ENCODE measurements at regions not wholly inside any gene's neighbourhood (a gene's known extent, or its start where the extent isn't known, plus 50 kb on each side); places are given as distances from the start of the nearest gene placed in this dataset.
"Not testable (repeated sequence)": the region's sequence is repeated elsewhere in the genome, so short reads cannot be mapped to it uniquely, and the experiment has no call there.

DNA sequence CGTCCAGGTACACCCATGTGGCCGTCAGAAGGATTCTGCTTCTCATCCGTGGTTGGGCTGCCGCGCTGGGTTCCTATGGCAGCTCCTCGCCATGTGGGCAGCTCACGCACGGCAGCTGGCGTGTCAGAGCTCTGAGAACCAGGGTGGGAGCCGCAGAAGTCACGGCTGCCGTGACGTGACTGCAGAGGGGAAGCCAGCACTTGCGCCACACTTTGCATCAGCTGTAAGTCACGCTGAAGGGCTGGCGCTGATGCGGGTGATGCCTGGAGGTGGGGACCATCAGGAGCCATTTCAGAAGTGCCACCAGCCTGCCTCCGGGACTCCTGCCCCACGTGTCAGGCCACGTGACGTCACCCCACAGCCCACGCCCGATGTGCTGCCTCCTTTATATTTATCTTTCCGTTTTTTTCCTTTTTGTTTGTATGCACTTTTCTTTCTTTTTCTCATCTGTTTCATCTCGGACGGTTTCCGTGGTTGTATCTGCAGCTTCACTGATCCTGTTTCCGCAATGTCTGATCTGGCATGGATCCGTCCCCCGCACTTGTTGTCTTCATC is 133.2 kb downstream of the IGLL1 start:
- Histone ChIP-seq H3K4me2 (ENCODE audit: insufficient read depth, insufficient read length, low read length) (no peak overlapping the region), H3K27ac (ENCODE audit: insufficient read length, low read depth, low read length) (no peak overlapping the region), H3K56ac (ENCODE audit: insufficient read length, low read depth, low read length) (no peak overlapping the region), H2BK5ac (ENCODE audit: insufficient read length, low read length) (no peak overlapping the region), H4K91ac (ENCODE audit: insufficient read length, low read depth, low read length) (no peak overlapping the region), H3K27me3 (ENCODE audit: insufficient read depth, low read length) (no peaks in the 10 kb centered on the region), H3K79me2 (ENCODE audit: insufficient read depth, low read length) (no peaks in the 10 kb centered on the region), H2BK20ac (ENCODE audit: low read depth, low read length, poor library complexity, severe bottlenecking) (no peak overlapping the region), H3T11ph (ENCODE audit: low read length) (no peak overlapping the region), H2AK5ac (ENCODE audit: insufficient read length, low read length) (no peak overlapping the region), H3K4ac (ENCODE audit: low read depth, low read length) (no peak overlapping the region), H2BK12ac (ENCODE audit: insufficient read length, low read depth, low read length) (no peak overlapping the region), H3K79me1 (ENCODE audit: insufficient read depth, low read depth, low read length, poor library complexity, severe bottlenecking) (no peaks in the 10 kb centered on the region), H4K5ac (ENCODE audit: insufficient read length, low read depth, low read length) (no peak overlapping the region), H2BK15ac (ENCODE audit: low read depth, low read length) (no peak overlapping the region), H3K18ac (ENCODE audit: insufficient read length, low read depth, low read length) (no peak overlapping the region), H3K23ac (ENCODE audit: insufficient read length, low read depth, low read length) (no peak overlapping the region), H3K14ac (ENCODE audit: insufficient read depth, low read length) (no peak overlapping the region), H4K20me1 (ENCODE audit: control insufficient read depth, insufficient read depth, insufficient read length) (no peaks in the 10 kb centered on the region), H2AFZ (ENCODE audit: low read length) (no peak overlapping the region), H4K8ac (replicated peaks; ENCODE audit: insufficient read length, low read depth, low read length) (no peak overlapping the region), H3K9ac (ENCODE audit: extremely low read depth, insufficient read length, low read length) (no peak overlapping the region), H2BK120ac (ENCODE audit: low read depth, low read length, poor library complexity, severe bottlenecking) (no peak overlapping the region), H3K9me3 (ENCODE audit: control insufficient read depth, low read depth, low read length) (no peaks in the 10 kb centered on the region), H3K23me2 (ENCODE audit: insufficient read length, low read depth, low read length, poor library complexity, severe bottlenecking) (no peaks in the 10 kb centered on the region), H3K4me1 (ENCODE audit: insufficient read depth, low read length) (no peaks in the 10 kb centered on the region)
- no peak overlapping the region for H3K27ac Mint-ChIP-seq
- H3K4me1 Mint-ChIP-seq, result no peaks in the 10 kb centered on the region
- peaks cover 17 to 19% of the 10 kb centered on the region in 2 experiments for H3K9me3 Mint-ChIP-seq
- WGBS (ENCODE audit: extremely low coverage, insufficient read length, low lambda C conversion rate), result no CpG with 5 or more reads among the region's 30 CpGs
- no peak for DNase-seq
- peaks cover 5 to 10% (median 5%) of the 10 kb centered on the region in 3 experiments for H3K36me3 Mint-ChIP-seq (ENCODE audit: insufficient read depth in 1 of 3, low read depth in 3 of 3)
- TF ChIP-seq, protein P1, sequence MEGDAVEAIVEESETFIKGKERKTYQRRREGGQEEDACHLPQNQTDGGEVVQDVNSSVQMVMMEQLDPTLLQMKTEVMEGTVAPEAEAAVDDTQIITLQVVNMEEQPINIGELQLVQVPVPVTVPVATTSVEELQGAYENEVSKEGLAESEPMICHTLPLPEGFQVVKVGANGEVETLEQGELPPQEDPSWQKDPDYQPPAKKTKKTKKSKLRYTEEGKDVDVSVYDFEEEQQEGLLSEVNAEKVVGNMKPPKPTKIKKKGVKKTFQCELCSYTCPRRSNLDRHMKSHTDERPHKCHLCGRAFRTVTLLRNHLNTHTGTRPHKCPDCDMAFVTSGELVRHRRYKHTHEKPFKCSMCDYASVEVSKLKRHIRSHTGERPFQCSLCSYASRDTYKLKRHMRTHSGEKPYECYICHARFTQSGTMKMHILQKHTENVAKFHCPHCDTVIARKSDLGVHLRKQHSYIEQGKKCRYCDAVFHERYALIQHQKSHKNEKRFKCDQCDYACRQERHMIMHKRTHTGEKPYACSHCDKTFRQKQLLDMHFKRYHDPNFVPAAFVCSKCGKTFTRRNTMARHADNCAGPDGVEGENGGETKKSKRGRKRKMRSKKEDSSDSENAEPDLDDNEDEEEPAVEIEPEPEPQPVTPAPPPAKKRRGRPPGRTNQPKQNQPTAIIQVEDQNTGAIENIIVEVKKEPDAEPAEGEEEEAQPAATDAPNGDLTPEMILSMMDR (conservative IDR thresholded peaks at IDR 0.05), result no peak
- peaks cover 43% of the 10 kb centered on the region for H3K27me3 Mint-ChIP-seq (ENCODE audit: low read depth)
- no peak overlapping the region for H3K4me3 Mint-ChIP-seq

DNA sequence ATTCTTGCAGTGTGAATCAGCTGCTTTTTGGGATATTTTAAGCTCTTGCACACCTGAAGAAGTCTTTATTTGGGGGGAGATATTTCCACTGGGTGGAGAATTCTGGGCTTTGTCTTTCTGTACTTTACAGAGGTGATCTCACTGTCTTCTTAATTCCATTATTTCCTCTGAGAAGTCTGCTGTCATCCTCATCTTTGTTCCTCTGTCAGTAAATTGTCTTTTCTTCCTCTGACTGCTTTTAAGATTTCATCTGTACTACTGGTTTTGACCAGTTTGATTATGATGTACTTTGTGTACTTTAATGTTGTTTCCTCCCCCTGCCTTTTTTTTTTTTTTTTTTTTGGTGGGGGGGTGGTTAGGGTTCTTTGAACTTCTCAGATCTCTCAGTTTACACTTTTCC is 133.9 kb downstream of the IGLL1 start:
- H3K27me3 Mint-ChIP-seq (ENCODE audit: low read depth), result peaks cover 44% of the 10 kb centered on the region
- not testable (repeated sequence) for H3K14ac ChIP-seq (ENCODE audit: insufficient read depth, low read length); H3K4ac ChIP-seq (ENCODE audit: low read depth, low read length); H3T11ph ChIP-seq (ENCODE audit: low read length); H3K27ac ChIP-seq (ENCODE audit: insufficient read length, low read depth, low read length); H3K79me1 ChIP-seq (ENCODE audit: insufficient read depth, low read depth, low read length, poor library complexity, severe bottlenecking); H3K18ac ChIP-seq (ENCODE audit: insufficient read length, low read depth, low read length); H3K27ac Mint-ChIP-seq; H2AFZ ChIP-seq (ENCODE audit: low read length); H4K20me1 ChIP-seq (ENCODE audit: control insufficient read depth, insufficient read depth, insufficient read length); H4K8ac ChIP-seq (replicated peaks; ENCODE audit: insufficient read length, low read depth, low read length); H2BK5ac ChIP-seq (ENCODE audit: insufficient read length, low read length); H2BK20ac ChIP-seq (ENCODE audit: low read depth, low read length, poor library complexity, severe bottlenecking); H2BK15ac ChIP-seq (ENCODE audit: low read depth, low read length); H2BK120ac ChIP-seq (ENCODE audit: low read depth, low read length, poor library complexity, severe bottlenecking); H3K23me2 ChIP-seq (ENCODE audit: insufficient read length, low read depth, low read length, poor library complexity, severe bottlenecking); H4K91ac ChIP-seq (ENCODE audit: insufficient read length, low read depth, low read length); H3K56ac ChIP-seq (ENCODE audit: insufficient read length, low read depth, low read length); H3K4me1 ChIP-seq (ENCODE audit: insufficient read depth, low read length); H3K9ac ChIP-seq (ENCODE audit: extremely low read depth, insufficient read length, low read length); H3K4me2 ChIP-seq (ENCODE audit: insufficient read depth, insufficient read length, low read length); DNase-seq; H2BK12ac ChIP-seq (ENCODE audit: insufficient read length, low read depth, low read length); H3K79me2 ChIP-seq (ENCODE audit: insufficient read depth, low read length); H3K27me3 ChIP-seq (ENCODE audit: insufficient read depth, low read length); H3K4me3 Mint-ChIP-seq; H3K23ac ChIP-seq (ENCODE audit: insufficient read length, low read depth, low read length); H4K5ac ChIP-seq (ENCODE audit: insufficient read length, low read depth, low read length); H2AK5ac ChIP-seq (ENCODE audit: insufficient read length, low read length); H3K4me1 Mint-ChIP-seq; H3K9me3 ChIP-seq (ENCODE audit: control insufficient read depth, low read depth, low read length)
- peaks cover 5 to 10% (median 5%) of the 10 kb centered on the region in 3 experiments for H3K36me3 Mint-ChIP-seq (ENCODE audit: insufficient read depth in 1 of 3, low read depth in 3 of 3)
- peaks cover 17 to 19% of the 10 kb centered on the region in 2 experiments for H3K9me3 Mint-ChIP-seq

Measured in H9 (cell line).